Skeletal muscle satellite cell (primary cell): ENCODE measurements at regions not wholly inside any gene's neighbourhood (a gene's known extent, or its start where the extent isn't known, plus 50 kb on each side); places are given as distances from the start of the nearest gene placed in this dataset.

Experiments used
- H3K27me3 ChIP-seq: 2 replicates; pipeline ENCODE4 v1.7.0; 2013; ENCODE audit warnings: low read length; ENCODE audit not compliant: control insufficient read depth, insufficient read depth
- H3K36me3 ChIP-seq: 2 replicates; pipeline ENCODE4 v1.7.0; 2013; ENCODE audit warnings: mild to moderate bottlenecking, control low read depth, low read length; ENCODE audit not compliant: insufficient read depth
- H3K4me1 ChIP-seq: 2 replicates; pipeline ENCODE4 v1.7.0; 2013; ENCODE audit warnings: low read length; ENCODE audit not compliant: control insufficient read depth, insufficient read depth
- H3K4me2 ChIP-seq: 2 replicates; pipeline ENCODE4 v1.7.0; 2013; ENCODE audit warnings: mild to moderate bottlenecking, low read length
- H3K4me3 ChIP-seq: 2 replicates; pipeline ENCODE4 v1.7.0; 2013; ENCODE audit warnings: low read length
- H3K9ac ChIP-seq: 2 replicates; pipeline ENCODE4 v1.7.0; 2013; ENCODE audit warnings: mild to moderate bottlenecking, low read depth, low read length, moderate library complexity
- H3K9me3 ChIP-seq: replicated peaks from 2 replicates; pipeline ENCODE4 v1.7.0; 2013; ENCODE audit warnings: mild to moderate bottlenecking, control low read depth, low read length

DNA sequence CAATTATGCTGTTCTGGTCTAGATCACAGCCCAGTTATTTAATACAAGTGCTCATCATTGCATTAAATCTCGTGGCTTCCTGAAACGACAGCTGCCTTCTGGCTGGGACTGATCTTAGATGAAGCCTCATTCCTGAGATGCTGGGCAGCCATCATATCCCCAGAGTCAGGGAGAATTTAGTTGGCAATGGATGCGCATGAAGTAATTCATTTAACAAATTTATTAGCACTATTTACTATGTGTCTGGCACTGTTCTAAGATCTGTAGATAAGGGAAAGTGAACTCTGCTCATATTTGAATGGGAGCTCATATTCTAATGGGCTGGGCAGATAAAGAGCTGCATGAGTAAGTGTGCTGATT lies 244.7 kb downstream of the KCNS3 start:
- no peaks in the 10 kb centered on the region for H3K9me3 ChIP-seq
- no peak overlapping the region for H3K9ac ChIP-seq
- no peaks in the 10 kb centered on the region for H3K27me3 ChIP-seq
- no peak overlapping the region for H3K4me2 ChIP-seq
- H3K36me3 ChIP-seq, result no peaks in the 10 kb centered on the region
- peaks cover 9% of the 10 kb centered on the region for H3K4me1 ChIP-seq
- no peak overlapping the region for H3K4me3 ChIP-seq

DNA sequence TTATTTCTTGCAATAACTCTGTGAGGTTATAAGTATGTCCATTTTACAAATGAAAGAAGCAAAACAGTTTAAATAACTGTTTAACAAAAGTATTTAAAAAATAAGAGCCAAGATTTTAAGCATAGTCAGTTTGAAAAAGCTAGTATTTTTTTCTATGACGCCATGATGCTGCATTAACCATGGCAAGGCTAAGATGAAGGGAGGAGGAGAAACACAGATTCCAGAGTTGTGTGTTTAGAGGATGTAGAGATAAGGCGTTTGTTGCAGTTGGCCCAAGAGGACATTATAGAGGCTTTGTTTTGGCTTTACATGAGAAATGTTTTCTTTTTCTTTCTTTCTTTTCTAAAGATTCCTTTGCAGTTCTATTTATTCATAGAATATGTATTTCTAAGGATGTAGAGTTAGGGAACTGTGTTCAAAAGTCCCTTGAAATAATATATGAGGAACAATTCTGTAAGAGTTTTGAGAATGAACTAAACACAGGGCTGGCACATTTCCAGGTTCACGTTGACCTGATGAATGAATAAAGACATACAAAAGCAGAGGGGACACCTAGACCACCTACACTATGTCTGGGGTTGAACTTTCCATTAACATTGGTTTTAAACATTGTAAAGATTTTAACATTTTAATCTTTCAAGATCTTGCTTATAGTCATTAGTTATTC lies 244.2 kb downstream of the KCNS3 start:
- Histone ChIP-seq H3K9ac (no peak overlapping the region), H3K36me3 (no peaks in the 10 kb centered on the region), H3K27me3 (no peaks in the 10 kb centered on the region), H3K4me2 (no peak overlapping the region), H3K9me3 (no peaks in the 10 kb centered on the region), H3K4me3 (no peak overlapping the region), H3K4me1 (peaks cover 9% of the 10 kb centered on the region)

DNA sequence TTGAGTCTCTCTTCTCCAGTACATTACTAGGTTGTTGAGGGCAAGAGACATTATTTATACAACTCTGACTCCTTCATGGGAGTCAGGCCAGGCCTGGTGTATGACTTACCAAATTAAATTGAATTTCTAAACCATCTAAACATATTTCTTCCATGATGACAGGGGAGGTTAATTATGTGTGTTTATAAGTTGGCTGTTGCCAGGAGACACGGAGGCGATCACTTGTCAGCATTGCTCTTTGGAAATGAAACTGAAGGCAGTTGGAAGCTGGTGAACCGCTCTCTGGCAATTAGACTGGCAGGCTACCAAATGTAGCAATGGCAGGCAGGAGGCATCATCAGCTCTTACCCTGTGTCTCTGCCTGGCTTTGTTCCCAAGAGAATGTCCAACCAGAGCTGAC lies 241.4 kb downstream of the KCNS3 start:
- Histone ChIP-seq H3K27me3 (no peaks in the 10 kb centered on the region), H3K4me1 (peaks cover 9% of the 10 kb centered on the region), H3K9ac (no peak overlapping the region), H3K36me3 (no peaks in the 10 kb centered on the region), H3K4me3 (no peak overlapping the region), H3K9me3 (no peaks in the 10 kb centered on the region), H3K4me2 (no peak overlapping the region)

DNA sequence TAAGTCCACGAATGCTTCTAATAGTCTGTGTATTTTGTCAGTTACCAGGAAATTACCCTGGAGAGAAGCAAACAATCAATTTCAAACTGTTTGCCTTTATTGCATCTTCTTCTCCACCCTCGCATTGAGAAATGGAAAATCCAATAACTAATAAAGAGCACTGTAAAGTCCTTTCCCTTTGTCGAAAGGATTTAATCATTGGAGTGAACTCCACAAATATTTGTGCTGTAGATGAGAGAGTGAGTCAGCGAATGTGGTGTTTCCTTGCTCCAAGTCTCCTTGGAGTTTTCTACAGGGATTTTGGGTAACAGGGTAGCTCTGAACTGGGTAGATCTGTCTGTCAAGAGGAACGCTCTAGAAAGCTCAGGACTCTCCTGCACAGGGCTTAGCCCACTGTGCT lies 240.2 kb downstream of the KCNS3 start:
- Histone ChIP-seq H3K4me3 (no peak overlapping the region), H3K36me3 (no peaks in the 10 kb centered on the region), H3K4me2 (no peak overlapping the region), H3K27me3 (no peaks in the 10 kb centered on the region), H3K9me3 (no peaks in the 10 kb centered on the region), H3K9ac (no peak overlapping the region), H3K4me1 (peaks cover 9% of the 10 kb centered on the region)

DNA sequence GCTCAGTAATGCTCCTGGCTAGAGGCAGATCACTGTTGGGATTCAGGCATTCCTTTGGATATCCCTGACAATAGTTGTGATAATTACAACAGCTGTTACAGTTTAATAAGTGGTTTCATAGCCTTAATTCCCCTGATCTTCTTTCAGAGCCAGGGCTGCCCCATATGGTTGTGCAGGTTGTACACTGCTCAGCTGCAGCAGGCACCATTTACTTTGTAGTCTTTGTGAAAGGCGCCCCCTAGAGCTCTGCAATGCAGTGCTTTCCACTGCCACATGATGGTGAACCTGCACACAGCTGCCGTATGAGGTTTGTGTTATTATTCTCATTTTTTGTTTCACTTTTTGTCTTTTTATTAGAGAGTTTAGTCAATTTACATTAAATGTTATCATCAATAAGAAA lies 239.1 kb downstream of the KCNS3 start:
- no peaks in the 10 kb centered on the region for H3K36me3 ChIP-seq
- H3K4me2 ChIP-seq, result no peak overlapping the region
- H3K4me1 ChIP-seq, result peaks cover 9% of the 10 kb centered on the region
- H3K4me3 ChIP-seq, result no peak overlapping the region
- no peak overlapping the region for H3K9ac ChIP-seq
- no peaks in the 10 kb centered on the region for H3K9me3 ChIP-seq
- no peaks in the 10 kb centered on the region for H3K27me3 ChIP-seq

DNA sequence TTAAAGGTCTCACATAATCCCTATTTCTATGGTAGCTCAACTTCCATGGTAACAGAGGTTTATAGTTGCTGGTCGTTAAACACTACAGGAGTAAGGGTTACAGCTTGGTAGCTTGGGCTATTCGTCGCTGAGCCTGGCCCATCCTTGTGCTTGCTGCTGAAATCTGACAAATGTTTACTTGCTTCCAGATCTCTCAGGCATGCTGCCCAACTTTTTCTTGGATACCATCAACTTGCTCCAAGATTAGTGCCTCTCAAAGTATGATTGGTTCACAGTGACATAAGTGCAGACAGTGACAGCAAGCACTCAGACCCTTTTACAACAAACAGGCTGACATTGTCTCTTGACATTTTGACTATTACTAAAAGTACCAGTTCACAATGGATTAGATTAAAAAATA lies 231.8 kb downstream of the KCNS3 start:
- Histone ChIP-seq H3K36me3 (no peaks in the 10 kb centered on the region), H3K9me3 (no peaks in the 10 kb centered on the region), H3K4me3 (no peak overlapping the region), H3K4me2 (no peak overlapping the region), H3K4me1 (no peaks in the 10 kb centered on the region), H3K27me3 (no peaks in the 10 kb centered on the region), H3K9ac (no peak overlapping the region)

DNA sequence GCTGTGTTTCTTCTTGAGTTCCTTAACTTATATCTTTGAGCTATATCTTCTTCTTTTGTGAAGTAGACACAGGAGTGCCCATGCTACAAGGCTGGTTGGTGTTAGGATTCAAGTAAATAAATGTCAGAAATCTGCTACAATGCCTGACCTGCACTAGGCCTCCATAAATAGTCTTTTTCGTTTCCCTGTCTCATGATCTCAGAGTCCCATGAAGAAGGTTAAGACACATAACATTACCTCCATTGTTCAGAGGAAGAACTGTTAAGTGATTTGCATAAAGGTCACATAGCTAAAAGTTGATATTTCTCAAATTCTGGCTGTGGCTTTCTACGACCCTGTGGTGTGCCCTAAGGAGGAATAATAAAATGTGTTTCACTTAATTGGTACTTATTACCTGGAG lies 228.4 kb downstream of the KCNS3 start:
- H3K4me3 ChIP-seq, result no peak overlapping the region
- H3K4me1 ChIP-seq, result no peaks in the 10 kb centered on the region
- H3K4me2 ChIP-seq, result no peak overlapping the region
- H3K9me3 ChIP-seq, result no peaks in the 10 kb centered on the region
- no peaks in the 10 kb centered on the region for H3K36me3 ChIP-seq
- no peak overlapping the region for H3K9ac ChIP-seq
- no peaks in the 10 kb centered on the region for H3K27me3 ChIP-seq

DNA sequence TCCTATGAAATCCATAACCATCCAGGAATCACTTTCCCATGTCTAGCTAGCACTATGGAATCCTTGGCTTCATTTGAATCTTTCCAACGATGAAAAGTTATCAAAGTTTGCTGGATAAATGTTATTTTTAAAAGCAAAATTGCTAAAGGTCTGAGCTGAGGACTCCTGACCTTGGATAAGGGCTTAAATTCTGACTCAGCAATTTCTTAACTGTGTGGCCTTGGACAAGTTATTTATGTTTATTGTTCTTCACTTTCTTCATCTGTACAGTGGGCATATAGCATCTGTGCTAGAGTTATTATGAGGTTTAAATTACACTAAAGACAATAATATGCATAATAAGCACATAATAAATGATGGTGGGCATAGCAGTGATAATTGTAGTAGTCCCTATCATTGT lies 227.5 kb downstream of the KCNS3 start:
- Histone ChIP-seq H3K9ac (no peak overlapping the region), H3K27me3 (no peaks in the 10 kb centered on the region), H3K4me2 (no peak overlapping the region), H3K36me3 (no peaks in the 10 kb centered on the region), H3K4me3 (no peak overlapping the region), H3K4me1 (no peaks in the 10 kb centered on the region), H3K9me3 (no peaks in the 10 kb centered on the region)

DNA sequence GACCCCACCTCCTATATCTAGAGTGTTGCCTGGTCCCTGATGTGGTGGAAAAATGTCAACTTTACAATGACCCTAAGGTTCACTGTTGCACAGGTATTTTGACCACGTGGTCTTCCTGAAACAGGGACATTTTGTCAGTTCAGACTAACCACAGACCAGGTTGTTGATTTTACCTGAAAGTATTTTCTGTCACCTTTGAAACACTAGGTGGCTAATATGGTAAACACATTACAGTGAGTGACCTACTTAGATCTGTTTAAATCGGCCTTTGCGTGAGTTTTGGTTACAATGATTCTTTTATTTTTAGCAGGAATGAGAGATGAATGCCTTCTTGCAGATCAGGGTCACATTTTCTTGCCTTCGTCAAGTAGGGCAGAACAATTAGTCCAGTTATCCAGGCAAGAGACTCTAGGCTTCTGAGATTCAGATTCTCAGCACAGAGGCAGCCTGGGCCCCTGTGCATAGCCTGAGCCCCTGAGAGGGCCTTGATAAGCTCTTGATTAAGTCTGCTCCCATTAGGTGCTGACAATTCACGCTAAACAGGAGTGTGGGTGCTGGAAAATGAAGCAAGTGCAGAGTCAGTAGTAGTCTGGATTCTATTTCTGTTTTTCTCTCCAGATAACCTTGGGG lies 226.2 kb downstream of the KCNS3 start:
- Histone ChIP-seq H3K9me3 (no peaks in the 10 kb centered on the region), H3K9ac (no peak overlapping the region), H3K4me2 (no peak overlapping the region), H3K4me1 (no peaks in the 10 kb centered on the region), H3K36me3 (no peaks in the 10 kb centered on the region), H3K27me3 (no peaks in the 10 kb centered on the region), H3K4me3 (no peak overlapping the region)

DNA sequence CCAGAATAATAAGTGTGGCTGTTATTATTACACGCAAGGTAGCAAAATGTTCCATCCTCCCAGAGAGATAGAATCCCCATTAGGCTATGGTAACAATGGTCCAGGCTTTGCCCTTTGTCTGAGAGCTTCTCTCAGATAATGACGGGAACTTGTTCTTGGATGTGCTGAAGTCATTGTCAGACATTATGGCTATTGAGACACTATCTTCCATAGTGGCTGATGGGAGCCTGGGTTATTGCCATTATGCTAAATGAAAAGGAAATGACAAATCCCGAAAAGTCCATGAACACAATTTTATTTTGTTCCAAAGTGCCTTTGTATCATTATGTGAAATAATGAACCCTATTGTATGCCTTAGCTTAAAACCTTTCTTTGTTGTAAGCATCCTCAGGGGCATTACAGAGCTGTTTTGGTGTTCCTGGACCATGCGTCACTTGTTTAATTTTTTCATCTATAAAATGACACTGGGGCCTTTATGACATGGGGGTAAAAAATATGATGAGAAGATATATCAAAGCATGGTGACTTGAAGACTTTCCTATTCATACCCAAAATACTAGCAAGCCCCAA lies 218.5 kb downstream of the KCNS3 start:
- Histone ChIP-seq H3K9ac (no peak overlapping the region), H3K4me2 (no peak overlapping the region), H3K9me3 (no peaks in the 10 kb centered on the region), H3K27me3 (no peaks in the 10 kb centered on the region), H3K4me3 (no peak overlapping the region), H3K36me3 (no peaks in the 10 kb centered on the region), H3K4me1 (no peaks in the 10 kb centered on the region)

DNA sequence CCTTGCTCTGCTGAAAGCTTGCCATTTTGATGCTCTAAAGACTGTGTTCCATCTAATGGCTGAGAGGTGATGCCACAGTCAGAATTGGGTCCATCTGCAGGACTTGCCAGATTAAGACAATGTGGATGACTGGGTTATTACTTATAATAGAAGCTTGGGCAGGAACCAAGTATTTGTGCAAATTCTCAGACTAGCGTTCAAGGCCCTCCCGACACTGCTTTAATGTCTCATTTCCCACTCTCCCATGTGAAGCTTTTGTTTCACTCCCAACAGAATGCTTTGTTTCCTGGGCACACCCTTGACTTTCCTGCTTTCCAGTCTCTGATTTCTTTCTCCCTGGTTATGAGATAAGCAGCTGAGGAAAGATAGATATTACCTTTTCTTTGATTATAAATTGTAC lies 215.8 kb downstream of the KCNS3 start:
- Histone ChIP-seq H3K9ac (no peak overlapping the region), H3K9me3 (no peaks in the 10 kb centered on the region), H3K27me3 (no peaks in the 10 kb centered on the region), H3K4me3 (no peak overlapping the region), H3K36me3 (no peaks in the 10 kb centered on the region), H3K4me1 (no peaks in the 10 kb centered on the region), H3K4me2 (no peak overlapping the region)

DNA sequence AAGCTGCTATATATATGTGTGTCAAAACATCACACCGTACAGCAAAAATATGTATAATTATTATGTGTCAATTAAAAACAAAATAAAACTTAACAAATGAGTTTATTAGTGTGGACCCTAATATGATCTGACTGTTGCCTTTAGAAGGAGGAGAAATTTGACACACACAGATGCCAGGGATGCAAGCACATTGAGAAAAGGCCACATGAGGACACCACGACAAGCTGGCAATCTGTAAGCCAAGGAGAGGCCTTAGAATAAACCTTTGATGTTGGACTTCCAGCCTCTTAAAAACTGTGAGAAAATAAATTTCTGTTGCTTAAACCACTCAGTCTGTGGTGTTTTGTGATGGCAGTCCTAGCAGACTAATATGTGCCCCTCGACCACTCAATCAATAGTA lies 214.7 kb downstream of the KCNS3 start:
- Histone ChIP-seq H3K9me3 (no peaks in the 10 kb centered on the region), H3K9ac (no peak overlapping the region), H3K4me3 (no peak overlapping the region), H3K4me1 (no peaks in the 10 kb centered on the region), H3K4me2 (no peak overlapping the region), H3K36me3 (no peaks in the 10 kb centered on the region), H3K27me3 (no peaks in the 10 kb centered on the region)
